Coronary artery (tissue), 2 donors: ENCODE measurements at regions not wholly inside any gene's neighbourhood (a gene's known extent, or its start where the extent isn't known, plus 50 kb on each side); places are given as distances from the start of the nearest gene placed in this dataset.
"Not testable (repeated sequence)": the region's sequence is repeated elsewhere in the genome, so short reads cannot be mapped to it uniquely, and the experiment has no call there.

ENCODE experiments used
- DNase-seq: peaks from one replicate; pipeline ENCODE4 v3.0.0-alpha.2; 2017; ENCODE audit warnings: low spot score
- H3K27ac ChIP-seq, 2 donors: fragments of 200-600 bp; sonication (generic); one replicate each; pipeline ENCODE4 v1.5.1; 2016 to 2019
- H3K4me3 ChIP-seq: fragments of 200-600 bp; sonication (generic); 2 replicates; pipeline ENCODE4 v1.5.1; 2016; ENCODE audit warnings: mild to moderate bottlenecking, moderate library complexity
- TF ChIP-seq, protein P1 (sequence below): fragments of 200-600 bp; sonication (generic); IDR thresholded peaks from one replicate; pipeline ENCODE4 v1.5.1; 2019; ENCODE audit warnings: antibody characterized with exemption

DNA sequence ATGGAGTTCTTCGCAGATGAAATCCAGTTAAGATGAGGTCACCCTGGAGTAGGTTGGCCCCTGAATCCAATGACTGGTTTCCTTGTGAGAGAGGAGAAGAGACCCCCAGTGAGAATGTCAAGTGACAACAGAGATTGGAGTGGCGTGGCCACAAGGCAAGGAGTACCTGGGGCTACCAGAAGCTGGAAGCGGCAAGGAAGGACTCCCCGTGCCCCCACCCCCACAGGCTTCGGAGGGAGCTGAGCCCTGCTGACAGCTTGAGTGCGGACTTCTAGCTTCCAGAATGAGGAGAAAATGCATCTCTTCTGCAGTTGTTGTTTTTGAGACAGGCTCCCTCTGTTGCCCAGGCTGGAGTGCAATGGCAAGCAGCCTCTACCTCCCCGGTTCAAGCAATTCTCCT is 78.0 kb upstream of the HPCAL1 start:
- TF ChIP-seq, protein P1, sequence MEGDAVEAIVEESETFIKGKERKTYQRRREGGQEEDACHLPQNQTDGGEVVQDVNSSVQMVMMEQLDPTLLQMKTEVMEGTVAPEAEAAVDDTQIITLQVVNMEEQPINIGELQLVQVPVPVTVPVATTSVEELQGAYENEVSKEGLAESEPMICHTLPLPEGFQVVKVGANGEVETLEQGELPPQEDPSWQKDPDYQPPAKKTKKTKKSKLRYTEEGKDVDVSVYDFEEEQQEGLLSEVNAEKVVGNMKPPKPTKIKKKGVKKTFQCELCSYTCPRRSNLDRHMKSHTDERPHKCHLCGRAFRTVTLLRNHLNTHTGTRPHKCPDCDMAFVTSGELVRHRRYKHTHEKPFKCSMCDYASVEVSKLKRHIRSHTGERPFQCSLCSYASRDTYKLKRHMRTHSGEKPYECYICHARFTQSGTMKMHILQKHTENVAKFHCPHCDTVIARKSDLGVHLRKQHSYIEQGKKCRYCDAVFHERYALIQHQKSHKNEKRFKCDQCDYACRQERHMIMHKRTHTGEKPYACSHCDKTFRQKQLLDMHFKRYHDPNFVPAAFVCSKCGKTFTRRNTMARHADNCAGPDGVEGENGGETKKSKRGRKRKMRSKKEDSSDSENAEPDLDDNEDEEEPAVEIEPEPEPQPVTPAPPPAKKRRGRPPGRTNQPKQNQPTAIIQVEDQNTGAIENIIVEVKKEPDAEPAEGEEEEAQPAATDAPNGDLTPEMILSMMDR = no peak
- Histone ChIP-seq H3K4me3 (no peak overlapping the region), H3K27ac (no peak overlapping the region)
- DNase-seq = no peak

DNA sequence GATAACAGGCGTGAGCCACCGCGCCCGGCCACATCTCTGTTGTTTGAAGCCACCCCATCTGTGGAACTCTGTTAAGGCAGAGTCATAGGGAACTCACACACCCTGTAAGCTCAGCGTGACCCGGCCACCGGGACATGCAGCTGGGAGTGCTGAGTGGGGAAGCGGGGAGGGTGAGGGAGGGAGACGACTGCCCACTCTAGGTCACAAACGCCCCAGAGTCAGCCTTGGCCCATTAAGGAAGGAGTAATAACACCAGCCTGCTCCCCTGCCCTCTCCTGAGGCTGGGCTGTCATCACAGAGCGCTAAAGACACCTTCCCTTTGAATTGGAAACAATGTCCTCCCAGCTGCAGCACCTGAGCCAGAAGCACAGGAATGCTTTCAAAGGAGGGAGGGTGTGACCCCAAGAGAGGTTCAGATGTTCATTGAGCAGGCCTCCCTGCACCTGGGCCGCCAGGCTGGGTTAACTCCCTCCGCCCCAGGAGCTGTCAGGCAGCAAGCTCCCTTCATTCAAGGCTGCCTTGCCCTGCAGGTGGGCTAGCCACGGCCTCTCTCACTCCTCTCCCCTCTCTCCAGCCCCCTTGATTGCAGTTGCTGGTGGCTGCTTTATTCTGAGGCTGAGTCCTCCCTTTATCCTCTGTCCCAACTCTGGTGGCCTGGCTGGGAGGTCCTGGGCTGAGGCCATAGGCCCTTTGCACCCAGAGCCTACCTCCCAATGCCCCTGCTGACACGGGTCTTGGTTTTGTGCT is 77.2 kb upstream of the HPCAL1 start:
- no peak for DNase-seq
- TF ChIP-seq, protein P1 = no peak
- Histone ChIP-seq H3K4me3 (no peak overlapping the region), H3K27ac (no peak overlapping the region)

DNA sequence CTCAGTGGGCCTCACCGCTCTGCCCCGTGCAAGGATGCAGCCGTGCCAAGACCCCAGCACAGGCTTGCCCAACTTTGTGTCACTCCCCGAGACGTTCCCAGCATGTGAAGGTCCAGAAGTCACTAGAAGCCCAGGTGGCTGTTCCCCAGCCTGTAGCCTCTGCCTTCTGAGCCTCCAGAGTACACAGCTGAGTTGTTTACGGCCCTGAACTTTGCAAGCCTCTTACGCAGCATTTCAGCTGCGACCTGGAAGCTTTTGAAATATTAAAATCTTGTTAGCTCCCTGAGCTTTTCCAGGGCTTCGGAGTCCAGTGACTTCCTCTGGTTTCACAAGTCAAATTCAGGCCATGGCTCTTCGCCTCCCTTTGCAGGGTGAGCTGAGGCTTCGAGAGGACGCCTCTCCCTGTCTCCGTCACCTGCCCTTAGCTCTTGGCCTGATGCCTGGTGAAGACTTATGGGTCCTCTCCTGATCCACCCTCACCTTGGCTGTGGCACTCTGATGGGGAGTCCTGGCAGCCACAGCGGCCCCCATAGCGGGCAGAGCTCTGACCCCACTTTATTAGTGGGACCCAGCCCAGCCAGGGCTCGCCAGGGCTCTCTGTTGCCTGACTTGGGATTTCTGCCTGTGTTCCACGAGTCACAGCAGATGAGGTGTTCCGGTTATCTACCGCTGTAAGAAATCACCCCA is 76.5 kb upstream of the HPCAL1 start:
- Histone ChIP-seq H3K27ac (no peak overlapping the region), H3K4me3 (no peak overlapping the region)
- TF ChIP-seq, protein P1 = no peak
- peak; percentile 69 for DNase-seq

DNA sequence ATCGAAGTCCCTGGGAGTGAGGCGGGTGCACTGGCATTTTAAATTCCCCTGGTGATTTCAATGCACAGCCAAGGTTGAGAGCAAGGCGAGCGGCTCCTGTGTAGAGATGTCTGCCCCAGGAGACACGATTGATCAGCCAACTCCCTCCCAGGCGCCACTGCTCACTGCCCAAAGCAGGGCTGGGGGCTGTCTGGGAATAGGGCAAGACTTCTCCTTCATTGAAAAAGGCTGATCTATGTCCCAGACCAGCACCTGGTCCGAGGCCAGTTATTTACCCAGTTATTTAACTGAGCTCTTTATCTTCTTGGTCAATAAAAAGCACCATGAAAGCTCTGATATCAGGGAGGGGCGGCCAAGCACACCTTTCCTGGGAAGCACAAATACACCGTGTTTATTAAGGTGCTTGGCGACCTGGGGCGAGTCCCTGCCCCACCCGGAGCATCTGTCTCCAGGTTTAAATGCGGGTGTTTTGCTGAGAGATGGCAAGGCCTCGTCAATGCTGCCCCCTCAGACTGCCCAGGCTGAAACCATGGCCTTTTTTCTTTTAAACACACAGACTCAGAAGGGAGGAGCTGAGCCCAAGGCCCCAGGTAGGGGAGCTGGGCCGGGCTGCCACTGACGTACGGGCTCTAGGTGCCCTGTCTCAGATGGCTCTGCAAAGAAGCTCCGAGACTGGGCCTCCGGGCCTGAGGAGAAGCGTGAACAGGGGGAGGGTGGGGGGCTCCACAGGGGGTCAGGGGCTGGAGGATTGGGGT is 73.9 kb upstream of the HPCAL1 start:
- H3K4me3 ChIP-seq = no peak overlapping the region
- H3K27ac ChIP-seq = no peak overlapping the region
- TF ChIP-seq, protein P1 = no peak
- DNase-seq = no peak

DNA sequence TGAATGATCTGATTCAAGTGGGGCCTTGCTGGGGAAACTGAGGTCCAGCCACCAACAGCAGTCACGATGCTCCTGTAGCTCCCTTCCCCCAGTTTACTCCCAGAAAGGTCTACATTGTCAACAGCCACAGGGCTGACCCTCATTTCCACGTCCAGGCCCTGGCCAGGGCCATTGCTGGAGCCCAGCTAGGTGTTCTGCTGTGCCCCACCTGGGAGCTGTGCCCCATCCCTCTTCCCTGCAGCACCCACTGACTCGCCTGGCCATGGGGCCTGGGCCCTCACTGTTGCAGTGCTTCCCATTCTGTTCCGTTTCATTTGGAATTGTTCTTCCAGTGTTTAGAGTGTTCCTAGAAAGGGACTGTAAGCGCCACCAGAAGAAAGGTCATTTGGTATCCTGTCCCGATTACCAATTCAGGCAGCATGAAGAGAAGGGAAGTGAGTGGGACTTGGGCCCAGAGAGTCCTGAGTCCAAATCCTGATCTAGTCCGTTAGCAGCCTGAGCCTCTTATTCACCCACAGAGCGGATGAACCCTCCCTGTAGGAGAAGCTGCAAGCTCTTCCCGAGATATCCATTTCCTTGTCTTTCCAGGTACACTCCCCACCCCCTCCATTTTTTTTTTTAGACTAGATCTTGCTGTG is 73.1 kb upstream of the HPCAL1 start:
- Histone ChIP-seq H3K27ac (no peak overlapping the region), H3K4me3 (no peak overlapping the region)
- TF ChIP-seq, protein P1 = no peak
- no peak for DNase-seq

DNA sequence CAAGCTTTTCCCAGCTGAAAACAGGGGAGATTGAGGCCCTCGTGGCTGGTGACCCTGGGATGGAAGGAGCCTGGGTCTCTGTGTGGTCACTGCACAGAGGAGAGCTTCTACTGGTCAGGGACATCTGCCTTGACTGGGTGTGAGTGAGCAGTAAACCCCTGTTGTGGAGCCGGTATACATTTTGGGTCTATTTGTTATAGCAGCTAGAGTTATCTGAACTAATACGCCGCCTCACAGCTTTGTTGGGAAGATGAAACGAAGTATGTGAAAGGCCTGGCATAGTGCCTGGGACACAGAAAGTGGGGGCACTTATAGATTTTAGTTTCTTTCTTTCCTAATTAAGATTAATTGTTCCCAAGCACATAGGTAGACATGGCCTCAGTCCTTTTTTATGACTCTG is 72.2 kb upstream of the HPCAL1 start:
- TF ChIP-seq, protein P1 = no peak
- Histone ChIP-seq H3K4me3 (no peak overlapping the region), H3K27ac (no peak overlapping the region)
- no peak for DNase-seq

DNA sequence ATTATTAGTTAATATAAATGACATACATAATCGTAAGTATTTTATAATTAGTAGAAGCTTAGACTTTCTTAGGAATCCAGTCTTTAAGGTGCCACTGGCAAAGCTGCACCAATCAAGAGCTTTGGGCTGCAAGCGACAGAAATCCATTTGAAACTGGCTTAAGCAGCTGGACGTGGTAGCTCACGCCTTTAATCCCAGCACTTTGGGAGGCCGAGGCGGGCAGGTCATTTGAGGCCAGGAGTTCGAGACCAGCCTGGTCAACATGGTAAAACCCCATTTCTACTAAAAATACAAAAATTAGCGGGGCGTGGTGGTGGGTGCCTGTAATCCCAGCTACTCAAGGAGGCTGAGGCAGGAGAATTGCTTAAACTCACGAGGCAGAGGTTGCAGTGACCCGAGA is 71.8 kb upstream of the HPCAL1 start:
- H3K4me3 ChIP-seq, DNase-seq, H3K27ac ChIP-seq: not testable (repeated sequence)
